ENCODE measurements at regions not wholly inside any gene's neighbourhood (a gene's known extent, or its start where the extent isn't known, plus 50 kb on each side); places are given as distances from the start of the nearest gene placed in this dataset.

DNA sequence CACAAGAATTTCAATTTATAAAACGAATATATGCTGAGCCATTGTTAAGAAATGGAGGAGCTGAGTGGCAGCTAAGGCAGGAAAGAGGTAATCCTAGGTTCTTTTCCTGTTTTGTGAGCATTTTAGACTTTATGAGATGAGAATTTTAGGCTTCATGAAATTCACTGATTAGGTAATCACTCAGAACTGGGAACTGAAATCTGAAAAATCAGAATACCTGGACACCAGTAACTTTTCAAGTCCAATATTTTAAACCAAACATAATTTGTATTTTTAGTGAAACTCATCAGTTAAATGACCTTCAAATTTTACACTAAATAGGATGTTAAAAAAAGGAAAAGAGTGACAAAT is 389.9 kb downstream of the HTR1B start:
- TF ChIP-seq, protein P1, sequence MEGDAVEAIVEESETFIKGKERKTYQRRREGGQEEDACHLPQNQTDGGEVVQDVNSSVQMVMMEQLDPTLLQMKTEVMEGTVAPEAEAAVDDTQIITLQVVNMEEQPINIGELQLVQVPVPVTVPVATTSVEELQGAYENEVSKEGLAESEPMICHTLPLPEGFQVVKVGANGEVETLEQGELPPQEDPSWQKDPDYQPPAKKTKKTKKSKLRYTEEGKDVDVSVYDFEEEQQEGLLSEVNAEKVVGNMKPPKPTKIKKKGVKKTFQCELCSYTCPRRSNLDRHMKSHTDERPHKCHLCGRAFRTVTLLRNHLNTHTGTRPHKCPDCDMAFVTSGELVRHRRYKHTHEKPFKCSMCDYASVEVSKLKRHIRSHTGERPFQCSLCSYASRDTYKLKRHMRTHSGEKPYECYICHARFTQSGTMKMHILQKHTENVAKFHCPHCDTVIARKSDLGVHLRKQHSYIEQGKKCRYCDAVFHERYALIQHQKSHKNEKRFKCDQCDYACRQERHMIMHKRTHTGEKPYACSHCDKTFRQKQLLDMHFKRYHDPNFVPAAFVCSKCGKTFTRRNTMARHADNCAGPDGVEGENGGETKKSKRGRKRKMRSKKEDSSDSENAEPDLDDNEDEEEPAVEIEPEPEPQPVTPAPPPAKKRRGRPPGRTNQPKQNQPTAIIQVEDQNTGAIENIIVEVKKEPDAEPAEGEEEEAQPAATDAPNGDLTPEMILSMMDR (IDR thresholded peaks at IDR 0.05) = no peak
- TF ChIP-seq POLR2A (IDR thresholded peaks at IDR 0.05) = no peak
